Retinal pigment epithelial cell (primary cell): ENCODE measurements at regions not wholly inside any gene's neighbourhood (a gene's known extent, or its start where the extent isn't known, plus 50 kb on each side); places are given as distances from the start of the nearest gene placed in this dataset.

Experiments
- DNase-seq: peaks from one replicate; pipeline ENCODE4 v3.0.0-alpha.2; 2010; ENCODE audit warnings: low read depth
- H3K4me3 ChIP-seq: 2 replicates; pipeline ENCODE4 v1.5.1; 2011; ENCODE audit warnings: mild to moderate bottlenecking, low read length, control low read depth, moderate library complexity
- TF ChIP-seq, protein P1 (sequence below): conservative IDR thresholded peaks from 2 replicates; pipeline ENCODE4 v1.5.1; 2011; ENCODE audit warnings: low read depth, low read length, control low read depth, inconsistent platforms

- TF ChIP-seq, protein P1, sequence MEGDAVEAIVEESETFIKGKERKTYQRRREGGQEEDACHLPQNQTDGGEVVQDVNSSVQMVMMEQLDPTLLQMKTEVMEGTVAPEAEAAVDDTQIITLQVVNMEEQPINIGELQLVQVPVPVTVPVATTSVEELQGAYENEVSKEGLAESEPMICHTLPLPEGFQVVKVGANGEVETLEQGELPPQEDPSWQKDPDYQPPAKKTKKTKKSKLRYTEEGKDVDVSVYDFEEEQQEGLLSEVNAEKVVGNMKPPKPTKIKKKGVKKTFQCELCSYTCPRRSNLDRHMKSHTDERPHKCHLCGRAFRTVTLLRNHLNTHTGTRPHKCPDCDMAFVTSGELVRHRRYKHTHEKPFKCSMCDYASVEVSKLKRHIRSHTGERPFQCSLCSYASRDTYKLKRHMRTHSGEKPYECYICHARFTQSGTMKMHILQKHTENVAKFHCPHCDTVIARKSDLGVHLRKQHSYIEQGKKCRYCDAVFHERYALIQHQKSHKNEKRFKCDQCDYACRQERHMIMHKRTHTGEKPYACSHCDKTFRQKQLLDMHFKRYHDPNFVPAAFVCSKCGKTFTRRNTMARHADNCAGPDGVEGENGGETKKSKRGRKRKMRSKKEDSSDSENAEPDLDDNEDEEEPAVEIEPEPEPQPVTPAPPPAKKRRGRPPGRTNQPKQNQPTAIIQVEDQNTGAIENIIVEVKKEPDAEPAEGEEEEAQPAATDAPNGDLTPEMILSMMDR = no peak
- DNase-seq = no peak
- H3K4me3 ChIP-seq = no peak overlapping the region
These were observed 79.4 kb downstream of the RRAGC start for GRCh38 chr1:38780133-38780532.

DNA sequence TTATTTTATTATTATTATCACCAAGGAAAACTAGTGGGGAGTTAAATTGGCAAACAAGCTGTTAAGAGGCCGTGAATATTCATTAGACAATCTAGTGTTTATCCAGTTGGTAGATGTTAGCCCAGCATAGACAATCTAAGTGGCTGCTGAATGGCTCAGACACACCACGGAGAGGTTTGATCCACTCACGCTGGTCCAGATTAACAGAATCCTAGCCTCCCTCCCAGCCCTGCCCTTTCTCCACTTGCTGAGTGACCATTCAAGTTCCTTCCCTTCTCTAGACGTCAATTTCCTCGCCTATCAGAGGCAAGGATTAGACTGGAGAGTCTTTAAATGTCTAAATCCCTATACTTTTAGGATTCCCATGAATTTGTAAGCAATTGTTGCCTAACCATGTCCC, 80.1 kb downstream of the RRAGC start:
- TF ChIP-seq, protein P1 = no peak
- no peak overlapping the region for H3K4me3 ChIP-seq
- DNase-seq = no peak

- DNase-seq = no peak
- no peak overlapping the region for H3K4me3 ChIP-seq
- TF ChIP-seq, protein P1 = no peak
These were observed 81.1 kb downstream of the RRAGC start for GRCh38 chr1:38778521-38778920.

DNA sequence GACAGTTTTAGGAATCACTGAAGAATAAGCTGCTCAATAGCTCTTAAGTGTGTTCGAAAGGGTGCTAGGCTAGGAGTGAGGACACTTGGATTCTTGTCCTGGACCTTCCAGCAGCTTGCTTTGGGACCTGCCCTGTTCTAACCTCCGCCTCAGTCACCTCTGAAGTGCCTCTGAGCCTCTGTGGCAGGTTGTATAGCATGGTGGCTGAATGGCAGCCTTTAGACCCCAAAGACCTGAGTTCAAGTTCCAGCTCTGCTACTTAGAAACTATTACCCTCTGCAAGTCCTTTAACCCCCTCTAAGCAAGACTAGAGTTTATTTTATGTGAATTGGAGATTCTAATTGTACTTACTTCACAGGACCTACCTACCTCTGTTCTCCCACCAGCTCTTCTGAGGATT, 81.5 kb downstream of the RRAGC start:
- no peak overlapping the region for H3K4me3 ChIP-seq
- TF ChIP-seq, protein P1 = no peak
- DNase-seq = no peak

DNA sequence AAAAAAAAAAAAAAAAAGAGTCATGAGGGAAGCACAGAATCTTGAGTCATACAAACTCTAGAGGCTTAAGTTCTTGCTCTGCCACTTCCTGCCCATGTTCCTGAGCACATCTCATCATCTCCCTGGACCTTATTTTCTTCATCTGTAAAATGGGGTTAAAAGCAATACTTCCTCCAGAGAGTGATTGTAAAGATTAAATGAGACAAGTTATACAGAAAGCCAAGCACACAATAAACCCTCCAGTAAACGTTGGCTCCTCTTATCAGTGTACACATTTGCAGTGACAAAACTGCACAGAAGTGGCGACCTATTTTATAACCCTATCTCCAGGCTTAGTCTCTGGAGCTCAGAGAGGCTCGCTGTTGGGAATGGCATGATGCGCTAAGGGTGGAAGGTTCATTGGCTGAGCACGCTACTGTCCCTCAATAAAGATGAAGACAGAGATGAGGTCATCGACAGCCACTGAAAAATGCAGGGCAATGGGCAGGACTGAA, 82.1 kb downstream of the RRAGC start:
- TF ChIP-seq, protein P1 = no peak
- no peak for DNase-seq

GRCh38 chr1:38776466-38777065, 83.0 kb downstream of the RRAGC start:
- DNase-seq = no peak
- TF ChIP-seq, protein P1 = no peak
- H3K4me3 ChIP-seq = no peak overlapping the region

More for the DNA sequence above, 82.1 kb downstream of the RRAGC start:
- H3K4me3 ChIP-seq = no peak overlapping the region

DNA sequence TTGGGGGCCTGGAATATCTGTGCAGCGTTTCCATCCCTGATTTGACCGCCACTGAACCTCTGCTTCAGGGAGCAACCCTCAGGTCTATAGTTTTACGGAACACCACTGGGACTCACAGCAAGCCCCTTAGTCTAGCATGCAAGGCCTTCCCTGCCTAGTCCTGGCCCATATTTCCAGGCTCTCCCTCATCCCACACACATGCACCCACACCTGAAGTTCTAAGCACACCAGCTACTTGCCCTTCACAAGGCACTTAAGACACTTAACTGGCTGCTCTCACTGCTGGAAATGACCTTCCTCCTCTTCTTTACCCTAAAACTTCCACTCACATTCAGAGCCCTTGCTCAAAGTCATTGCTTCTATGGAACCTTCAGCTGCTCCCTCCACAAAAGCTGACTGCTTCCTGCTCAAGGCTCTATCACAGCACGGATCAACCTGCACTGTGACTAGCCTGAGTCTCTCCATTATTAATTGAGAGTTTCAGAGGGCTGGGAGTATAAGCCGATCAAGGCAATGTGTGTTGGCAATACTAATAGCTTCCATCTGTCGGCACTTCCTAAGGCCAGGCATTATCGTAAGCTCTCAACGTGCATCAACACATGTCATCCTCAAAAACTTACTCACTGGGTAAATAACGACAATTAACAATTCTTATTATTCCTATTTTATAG, 84.3 kb downstream of the RRAGC start:
- DNase-seq = no peak
- H3K4me3 ChIP-seq = no peak overlapping the region
- TF ChIP-seq, protein P1 = no peak
